ENCODE measurements at regions not wholly inside any gene's neighbourhood (a gene's known extent, or its start where the extent isn't known, plus 50 kb on each side); places are given as distances from the start of the nearest gene placed in this dataset.
"Not testable (repeated sequence)": the region's sequence is repeated elsewhere in the genome, so short reads cannot be mapped to it uniquely, and the experiment has no call there.

DNA sequence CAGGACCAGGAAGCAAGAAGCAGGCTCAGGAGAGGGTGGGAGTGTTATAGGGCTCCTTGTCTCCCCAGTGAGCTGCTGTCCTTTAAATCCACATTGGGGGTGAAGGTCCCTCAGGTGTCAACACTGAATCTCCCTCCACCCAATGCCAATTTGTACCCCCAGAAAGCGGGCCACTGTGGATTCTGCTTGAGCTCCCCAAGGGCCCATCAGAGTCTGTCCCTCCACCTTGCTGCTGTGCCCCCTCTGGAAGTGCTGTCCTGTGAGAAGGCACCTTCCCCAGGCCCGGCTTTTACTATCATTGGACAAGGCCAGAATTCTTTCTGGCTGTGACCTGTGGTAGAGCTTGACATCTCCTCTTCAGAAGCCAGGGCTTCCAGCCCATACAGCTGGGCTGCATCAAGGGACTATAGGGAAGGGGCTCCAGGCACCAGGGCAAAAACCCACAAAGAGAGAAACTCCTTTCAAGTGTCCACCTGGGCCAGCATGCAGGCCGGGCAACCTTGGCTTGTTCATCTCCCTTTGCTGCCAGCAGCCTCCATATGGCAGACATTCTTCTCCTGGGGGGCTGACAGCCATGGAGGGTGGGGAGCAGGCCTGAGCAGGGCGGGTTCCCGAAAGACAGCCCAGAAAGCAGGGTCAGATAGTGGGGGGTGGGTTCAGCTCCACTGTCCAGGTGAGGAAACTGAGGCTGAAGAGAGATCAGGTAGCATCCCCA is 63.7 kb upstream of the TAMM41 start:
- not testable (repeated sequence) for TF ChIP-seq CTCF, POLR2A, POLR2AphosphoS5 (IDR thresholded peaks at IDR 0.05)

Data from upper lobe of left lung (tissue), 4 donors.